Colonic mucosa (tissue), 4 donors: ENCODE measurements at regions not wholly inside any gene's neighbourhood (a gene's known extent, or its start where the extent isn't known, plus 50 kb on each side); places are given as distances from the start of the nearest gene placed in this dataset.
"Not testable (repeated sequence)": the region's sequence is repeated elsewhere in the genome, so short reads cannot be mapped to it uniquely, and the experiment has no call there.

ENCODE experiments used
- DNase-seq: peaks from one replicate; pipeline ENCODE4 v3.0.0-alpha.2; 2020
- H3K27ac ChIP-seq: fragments of 200-600 bp; one replicate; pipeline ENCODE4 v1.8.0; 2021
- H3K27me3 ChIP-seq: fragments of 200-600 bp; one replicate; pipeline ENCODE4 v1.8.0; 2021
- H3K36me3 ChIP-seq: fragments of 200-600 bp; one replicate; pipeline ENCODE4 v1.8.0; 2021
- H3K4me1 ChIP-seq: fragments of 200-600 bp; one replicate; pipeline ENCODE4 v1.8.0; 2021; ENCODE audit warnings: mild to moderate bottlenecking
- H3K4me3 ChIP-seq: fragments of 200-600 bp; one replicate; pipeline ENCODE4 v1.8.0; 2021
- H3K9ac ChIP-seq, 2 donors: one replicate each; pipeline ENCODE4 v1.7.0; 2013; ENCODE audit warnings: control low read depth in 2 of 2, low read depth in 2 of 2, low read length in 2 of 2
- H3K9me3 ChIP-seq: fragments of 200-600 bp; one replicate; pipeline ENCODE4 v1.8.0; 2021
- intact Hi-C: fragments of 100-400 bp; cut with DNase I; formaldehyde crosslinking; loops from one replicate; pipeline ENCODE4 v1.14.1; 2022
- TF ChIP-seq, protein P1 (sequence below): fragments of 200-600 bp; IDR thresholded peaks from one replicate; pipeline ENCODE4 v1.8.0; 2022; ENCODE audit warnings: antibody characterized with exemption, mild to moderate bottlenecking
- donor health status: healthy.
- donor health status: DM: no; HTN: no; CAD: no.
- donor health status: DM: no; HTN: no; CAD: no.

DNA sequence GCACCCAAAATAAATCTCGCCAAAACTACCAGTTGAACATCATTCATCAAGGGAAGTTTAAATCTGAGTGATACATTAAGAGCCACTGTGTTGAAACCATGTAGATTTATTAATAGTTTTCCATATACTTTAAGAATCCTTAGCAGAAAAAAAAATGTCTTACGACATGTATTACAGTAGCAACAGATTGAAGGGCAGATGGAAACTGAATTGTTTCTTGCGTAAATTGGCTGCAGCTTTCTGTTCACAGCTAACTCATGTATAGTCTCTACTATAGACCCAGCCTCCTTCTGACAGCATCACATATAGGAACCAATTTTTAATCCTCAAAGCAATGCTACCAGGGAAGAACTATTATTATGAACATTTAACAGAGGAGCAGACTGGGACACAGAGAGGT is 195.2 kb upstream of the PUDP start:
- DNase-seq: no peak
- intact Hi-C loops: no loop called here
- no peaks in the 10 kb centered on the region for H3K9me3 ChIP-seq
- H3K9ac ChIP-seq: no peak overlapping the region
- no peaks in the 10 kb centered on the region for H3K27me3 ChIP-seq
- no peaks in the 10 kb centered on the region for H3K4me1 ChIP-seq
- no peak overlapping the region for H3K4me3 ChIP-seq
- H3K27ac ChIP-seq: no peak overlapping the region
- H3K36me3 ChIP-seq: no peaks in the 10 kb centered on the region
- TF ChIP-seq, protein P1, sequence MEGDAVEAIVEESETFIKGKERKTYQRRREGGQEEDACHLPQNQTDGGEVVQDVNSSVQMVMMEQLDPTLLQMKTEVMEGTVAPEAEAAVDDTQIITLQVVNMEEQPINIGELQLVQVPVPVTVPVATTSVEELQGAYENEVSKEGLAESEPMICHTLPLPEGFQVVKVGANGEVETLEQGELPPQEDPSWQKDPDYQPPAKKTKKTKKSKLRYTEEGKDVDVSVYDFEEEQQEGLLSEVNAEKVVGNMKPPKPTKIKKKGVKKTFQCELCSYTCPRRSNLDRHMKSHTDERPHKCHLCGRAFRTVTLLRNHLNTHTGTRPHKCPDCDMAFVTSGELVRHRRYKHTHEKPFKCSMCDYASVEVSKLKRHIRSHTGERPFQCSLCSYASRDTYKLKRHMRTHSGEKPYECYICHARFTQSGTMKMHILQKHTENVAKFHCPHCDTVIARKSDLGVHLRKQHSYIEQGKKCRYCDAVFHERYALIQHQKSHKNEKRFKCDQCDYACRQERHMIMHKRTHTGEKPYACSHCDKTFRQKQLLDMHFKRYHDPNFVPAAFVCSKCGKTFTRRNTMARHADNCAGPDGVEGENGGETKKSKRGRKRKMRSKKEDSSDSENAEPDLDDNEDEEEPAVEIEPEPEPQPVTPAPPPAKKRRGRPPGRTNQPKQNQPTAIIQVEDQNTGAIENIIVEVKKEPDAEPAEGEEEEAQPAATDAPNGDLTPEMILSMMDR: no peak

DNA sequence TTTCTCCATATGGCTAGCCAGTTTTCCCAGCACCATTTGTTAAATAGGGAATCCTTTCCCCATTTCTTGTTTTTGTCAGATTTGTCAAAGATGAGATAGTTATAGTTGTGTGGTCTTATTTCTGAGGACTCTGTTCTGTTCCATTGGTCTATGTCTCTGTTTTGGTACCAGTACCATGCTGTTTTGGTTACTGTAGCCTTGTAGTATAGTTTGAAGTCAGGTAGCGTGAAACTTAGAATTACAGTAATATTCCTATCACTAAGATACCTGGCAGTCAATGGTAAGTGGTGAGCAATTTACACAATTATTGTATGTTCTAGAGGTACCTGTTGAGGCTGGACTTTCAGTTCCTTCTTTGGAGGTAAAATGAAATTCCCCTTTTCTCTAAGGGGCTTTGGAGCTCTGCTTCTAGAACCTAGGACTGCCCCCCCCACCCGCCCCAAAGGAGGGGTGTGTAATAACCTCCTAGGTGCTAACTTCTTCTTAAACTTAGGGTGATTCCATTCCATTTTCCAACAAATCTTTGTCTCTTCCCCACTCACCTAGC is 187.9 kb upstream of the PUDP start:
- H3K27ac ChIP-seq, H3K9ac ChIP-seq, H3K27me3 ChIP-seq, DNase-seq, H3K36me3 ChIP-seq, H3K9me3 ChIP-seq, H3K4me3 ChIP-seq, intact Hi-C loops, H3K4me1 ChIP-seq: not testable (repeated sequence)

DNA sequence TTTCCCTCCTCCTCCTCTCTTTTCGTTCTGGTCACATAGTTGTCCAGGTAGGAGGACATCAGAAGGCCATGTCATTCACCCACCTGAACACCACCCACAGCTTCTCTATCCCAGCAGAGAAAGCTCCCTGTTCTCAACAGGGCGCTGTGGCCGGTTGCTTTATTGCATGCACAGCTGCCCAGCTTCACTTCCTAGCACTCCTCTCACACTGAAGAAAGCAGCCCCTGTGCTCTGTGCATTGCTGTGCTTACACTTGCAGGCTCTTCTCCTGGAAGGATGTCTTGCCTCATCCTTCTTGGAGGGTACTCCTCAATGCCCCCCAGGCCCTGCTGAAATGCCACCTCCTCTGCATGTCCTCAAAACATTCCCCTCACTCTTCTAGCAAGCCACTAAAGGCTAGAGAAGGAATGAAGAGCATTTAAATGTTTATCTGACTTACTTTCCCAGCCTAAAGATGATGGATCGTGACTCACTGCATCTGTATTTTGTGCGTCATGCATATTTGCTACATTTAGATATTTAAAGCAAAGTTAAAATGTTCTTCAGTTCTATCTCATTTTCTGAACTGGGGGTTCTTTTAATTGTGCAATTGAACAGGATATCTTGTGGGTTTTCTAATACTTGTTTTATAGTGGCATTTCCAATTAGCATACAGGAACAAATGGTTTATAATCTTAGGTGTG is 186.4 kb upstream of the PUDP start:
- H3K4me1 ChIP-seq: no peaks in the 10 kb centered on the region
- no peak overlapping the region for H3K4me3 ChIP-seq
- H3K9me3 ChIP-seq: no peaks in the 10 kb centered on the region
- no peak overlapping the region for H3K27ac ChIP-seq
- TF ChIP-seq, protein P1: no peak
- no peak for DNase-seq
- H3K27me3 ChIP-seq: no peaks in the 10 kb centered on the region
- intact Hi-C loops: no loop called here
- H3K36me3 ChIP-seq: no peaks in the 10 kb centered on the region
- H3K9ac ChIP-seq: no peak overlapping the region

DNA sequence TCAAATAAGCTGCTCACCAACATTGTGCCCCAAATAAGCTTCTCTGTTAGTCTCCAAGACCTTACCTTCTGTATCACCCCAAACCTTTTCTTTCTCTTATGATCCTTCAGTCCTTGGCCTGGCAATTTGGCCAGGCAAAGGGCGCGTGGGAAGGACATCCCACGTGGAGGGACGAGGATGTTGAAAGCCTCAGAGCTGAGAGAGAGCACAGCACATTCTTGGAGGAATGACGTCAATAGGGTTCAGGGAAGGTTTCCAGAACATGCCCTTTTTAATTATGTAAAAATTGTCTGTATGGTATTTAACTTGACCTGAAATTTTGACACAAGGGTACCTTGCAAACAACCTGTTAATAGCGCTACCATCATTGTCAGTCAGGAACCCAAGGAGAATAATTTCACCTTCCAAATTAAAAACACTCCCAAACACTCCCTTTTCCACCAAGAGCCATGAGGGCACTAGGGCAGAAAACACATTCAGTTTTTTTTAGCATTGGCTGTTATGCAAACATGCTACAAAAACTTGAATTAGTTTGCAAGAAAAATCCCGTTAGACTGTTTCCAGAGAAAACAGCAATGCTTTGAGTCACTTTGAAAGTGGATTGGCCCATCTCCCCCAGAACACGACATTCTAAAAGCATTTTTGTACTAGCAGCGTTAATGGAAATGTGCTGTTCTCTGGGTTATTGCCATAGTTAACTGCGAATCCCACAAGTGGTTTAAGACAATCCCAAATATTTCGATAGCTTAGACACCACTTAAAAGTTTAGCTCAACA is 183.2 kb upstream of the PUDP start:
- no peaks in the 10 kb centered on the region for H3K36me3 ChIP-seq
- DNase-seq: no peak
- intact Hi-C loops: no loop called here
- H3K4me1 ChIP-seq: no peaks in the 10 kb centered on the region
- H3K4me3 ChIP-seq: no peak overlapping the region
- no peak overlapping the region for H3K9ac ChIP-seq
- no peak overlapping the region for H3K27ac ChIP-seq
- no peaks in the 10 kb centered on the region for H3K27me3 ChIP-seq
- H3K9me3 ChIP-seq: no peaks in the 10 kb centered on the region
- TF ChIP-seq, protein P1: no peak

DNA sequence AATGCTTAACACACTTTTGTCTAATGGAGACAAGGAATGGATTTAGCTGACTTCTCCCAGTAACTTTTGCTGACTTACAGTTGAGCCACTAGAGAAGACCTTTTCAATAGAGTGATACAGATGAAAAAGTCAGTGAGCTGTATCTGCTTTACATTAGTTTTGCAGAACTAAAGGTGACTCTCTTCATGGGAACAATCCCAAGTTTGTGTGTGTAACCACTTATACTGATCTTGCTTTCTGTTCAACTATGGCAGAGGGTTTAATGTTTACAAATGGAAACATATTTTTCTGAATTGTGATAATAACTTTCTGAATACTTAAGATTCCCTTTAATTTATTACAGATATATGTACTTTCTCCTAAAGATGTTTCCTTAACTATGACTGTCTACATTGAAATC is 182.6 kb upstream of the PUDP start:
- Histone ChIP-seq H3K4me1 (no peaks in the 10 kb centered on the region), H3K27ac (no peak overlapping the region), H3K9ac (no peak overlapping the region), H3K27me3 (no peaks in the 10 kb centered on the region), H3K4me3 (no peak overlapping the region), H3K36me3 (no peaks in the 10 kb centered on the region), H3K9me3 (no peaks in the 10 kb centered on the region)
- TF ChIP-seq, protein P1: no peak
- intact Hi-C loops: no loop called here
- DNase-seq: no peak

DNA sequence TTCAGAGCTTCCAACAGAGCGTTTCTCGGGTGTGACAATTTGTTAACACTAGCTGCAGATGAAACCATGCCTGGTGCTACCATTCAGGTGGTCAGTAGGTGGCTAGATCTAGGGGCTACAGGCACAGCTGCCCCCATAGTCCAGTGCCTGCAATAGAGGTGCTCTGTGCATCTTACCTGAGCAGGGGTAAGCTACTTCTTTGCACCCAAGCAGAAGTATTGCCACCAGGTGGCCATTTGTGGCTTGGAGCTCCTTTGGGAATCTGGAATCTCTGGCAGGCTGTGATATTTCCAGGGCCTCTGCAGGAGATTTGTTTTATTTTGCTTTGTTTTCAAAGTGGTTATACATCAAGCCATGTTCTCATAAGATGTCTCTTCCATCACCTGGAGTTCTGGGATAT is 170.7 kb upstream of the PUDP start:
- Histone ChIP-seq H3K27me3 (no peaks in the 10 kb centered on the region), H3K27ac (no peak overlapping the region), H3K9ac (no peak overlapping the region), H3K4me1 (no peaks in the 10 kb centered on the region), H3K36me3 (no peaks in the 10 kb centered on the region), H3K4me3 (no peak overlapping the region), H3K9me3 (no peaks in the 10 kb centered on the region)
- intact Hi-C loops: no loop called here
- TF ChIP-seq, protein P1: no peak
- no peak for DNase-seq
